Stimulated activated CD4-positive, alpha-beta T cell treated with anti-CD3 and anti-CD28 coated beads, Interleukin-15, amount 100 ng/mL, for 24 hours (primary cell): ENCODE measurements at regions not wholly inside any gene's neighbourhood (a gene's known extent, or its start where the extent isn't known, plus 50 kb on each side); places are given as distances from the start of the nearest gene placed in this dataset.

ENCODE experiments used
- DNase-seq: peaks from one replicate; pipeline ENCODE4 v3.0.0-alpha.2; 2020

DNA sequence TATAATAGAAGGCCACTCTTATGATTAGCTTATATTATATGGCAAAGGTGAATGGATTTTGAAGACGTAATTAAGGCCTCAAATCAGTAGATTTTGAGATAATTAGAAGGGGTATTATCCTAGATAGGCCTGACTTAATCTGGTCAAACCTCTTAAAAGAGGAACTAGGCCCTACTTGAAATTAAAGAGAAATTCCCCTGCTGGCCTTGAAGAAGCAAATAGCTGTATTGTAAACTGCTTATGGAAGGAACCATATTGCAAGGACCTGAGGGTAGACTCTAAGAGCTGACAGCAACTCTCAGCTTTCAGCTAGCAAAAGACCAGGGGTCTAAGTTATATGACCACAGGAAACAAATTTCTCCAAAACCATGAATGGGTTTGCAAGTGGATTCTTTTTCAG, 219.0 kb upstream of the ONECUT1 start:
- no peak for DNase-seq

DNA sequence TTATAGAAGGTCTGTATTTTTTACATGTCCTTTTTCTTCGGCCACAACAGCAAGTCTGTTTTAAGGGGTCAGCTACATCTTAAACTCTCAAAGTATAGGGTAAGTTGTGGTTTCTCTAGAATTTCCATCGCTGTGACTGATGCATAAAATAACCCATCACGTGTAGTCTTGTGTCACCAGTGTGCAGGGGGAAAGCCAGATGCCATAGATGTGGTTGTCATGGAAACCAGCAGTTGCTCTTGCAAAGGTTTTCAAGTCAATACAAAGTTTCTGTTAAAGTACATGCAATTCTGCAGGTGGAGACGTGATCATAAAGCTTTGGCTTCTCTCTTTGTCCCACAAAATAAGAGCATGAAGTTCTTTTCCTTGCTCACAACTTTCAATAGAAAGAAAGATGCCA, 210.3 kb upstream of the ONECUT1 start:
- DNase-seq, result no peak

DNA sequence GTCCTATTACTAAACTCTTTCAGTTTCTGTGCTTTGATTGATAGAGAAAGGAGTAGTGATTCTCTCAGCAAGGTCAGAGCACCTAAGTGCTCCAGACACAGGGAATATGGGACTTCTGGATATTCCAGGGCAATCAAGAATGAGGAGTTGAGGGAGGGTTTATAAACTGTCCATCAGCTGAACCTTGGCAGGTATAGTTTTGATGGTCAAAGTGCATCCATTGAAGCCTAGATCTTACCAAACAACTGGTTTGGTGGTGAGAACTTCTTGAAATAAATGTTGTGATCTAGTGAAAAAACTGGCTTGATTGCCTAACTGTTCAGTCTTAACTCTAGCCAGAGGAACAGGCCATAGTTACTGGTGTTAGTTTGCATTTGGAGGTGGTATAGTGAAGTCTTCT, 207.0 kb upstream of the ONECUT1 start:
- no peak for DNase-seq

DNA sequence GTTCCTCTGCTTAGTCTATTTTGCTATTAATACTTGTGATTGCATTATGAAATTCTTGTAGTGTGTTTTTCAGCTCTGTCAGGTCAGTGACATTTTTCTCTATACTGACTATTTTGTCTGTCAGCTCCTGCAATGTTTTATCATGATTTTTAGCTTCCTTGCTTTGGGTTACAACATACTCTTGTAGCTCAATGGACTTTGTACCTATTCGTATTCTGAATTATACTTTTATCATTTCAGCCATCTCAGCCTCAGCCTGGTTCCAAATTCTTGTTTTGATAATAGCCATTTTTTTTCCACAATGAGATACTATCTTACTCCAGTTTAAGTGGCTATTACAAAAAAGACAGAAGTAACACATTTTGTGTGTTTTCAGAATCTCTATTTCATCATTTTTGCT, 204.2 kb upstream of the ONECUT1 start:
- no peak for DNase-seq

DNA sequence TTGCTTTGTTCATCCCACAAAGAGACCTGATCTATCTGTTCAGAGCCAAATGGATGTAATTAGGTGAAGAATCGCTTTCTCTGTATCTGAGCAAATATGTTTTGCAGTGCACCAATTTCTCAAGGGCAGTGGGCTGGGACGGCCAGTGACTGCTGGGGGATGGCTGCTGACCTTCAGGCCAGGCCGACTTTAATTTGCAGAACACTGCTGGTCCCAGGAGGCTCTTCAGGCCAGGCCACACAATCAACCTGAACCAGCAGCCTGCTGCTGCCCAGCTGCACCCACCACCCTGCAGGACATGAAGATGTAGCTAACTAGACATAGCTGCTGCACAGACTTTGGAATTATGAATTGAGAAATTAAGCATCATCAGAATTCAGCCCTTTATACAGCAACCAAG, 194.4 kb upstream of the ONECUT1 start:
- no peak for DNase-seq

DNA sequence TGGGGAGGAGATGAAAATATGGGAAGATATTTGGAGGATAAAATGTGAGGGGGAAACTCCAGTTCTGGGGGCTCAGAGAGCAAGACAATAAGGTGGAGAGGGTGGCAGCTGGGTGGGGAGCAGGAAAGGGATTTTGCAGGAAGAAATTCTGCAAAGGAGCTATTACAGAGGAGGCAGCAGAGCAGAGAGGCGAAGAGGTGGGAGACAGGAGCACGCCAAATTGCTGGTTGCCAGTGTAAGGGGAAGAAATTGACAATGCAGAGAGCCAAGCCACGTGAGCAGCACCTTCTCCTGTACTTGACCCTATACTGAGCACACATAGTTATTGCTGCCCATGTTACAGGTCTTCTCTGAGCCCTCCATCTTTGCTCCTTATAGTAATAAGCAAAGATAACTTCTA, 190.3 kb upstream of the ONECUT1 start:
- DNase-seq, result no peak

DNA sequence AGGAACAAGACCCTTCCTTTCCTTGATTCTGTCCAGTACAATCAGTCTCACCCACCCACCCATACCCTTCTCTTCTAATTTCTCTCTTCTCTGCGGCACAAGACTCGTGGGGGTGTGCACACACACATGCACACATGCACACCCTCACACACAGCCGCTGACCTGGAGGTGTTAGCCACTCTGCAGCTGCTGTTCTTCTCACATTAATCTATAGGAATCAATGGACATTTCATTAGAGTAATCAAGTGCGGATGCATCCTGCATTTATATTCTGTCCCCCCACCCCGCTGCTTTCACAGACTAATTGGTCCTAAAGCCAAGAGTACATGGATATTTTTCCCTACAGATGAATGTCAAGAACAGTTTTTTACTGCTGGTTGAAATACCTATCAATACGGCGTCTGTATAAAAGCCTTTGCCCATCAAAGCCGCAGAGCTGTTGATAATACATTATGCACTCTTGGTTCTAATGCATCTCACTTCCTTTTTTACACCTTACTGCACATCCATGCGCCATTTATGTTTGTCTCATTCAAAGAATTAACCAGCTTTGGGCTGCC, 186.5 kb upstream of the ONECUT1 start:
- DNase-seq, result no peak

DNA sequence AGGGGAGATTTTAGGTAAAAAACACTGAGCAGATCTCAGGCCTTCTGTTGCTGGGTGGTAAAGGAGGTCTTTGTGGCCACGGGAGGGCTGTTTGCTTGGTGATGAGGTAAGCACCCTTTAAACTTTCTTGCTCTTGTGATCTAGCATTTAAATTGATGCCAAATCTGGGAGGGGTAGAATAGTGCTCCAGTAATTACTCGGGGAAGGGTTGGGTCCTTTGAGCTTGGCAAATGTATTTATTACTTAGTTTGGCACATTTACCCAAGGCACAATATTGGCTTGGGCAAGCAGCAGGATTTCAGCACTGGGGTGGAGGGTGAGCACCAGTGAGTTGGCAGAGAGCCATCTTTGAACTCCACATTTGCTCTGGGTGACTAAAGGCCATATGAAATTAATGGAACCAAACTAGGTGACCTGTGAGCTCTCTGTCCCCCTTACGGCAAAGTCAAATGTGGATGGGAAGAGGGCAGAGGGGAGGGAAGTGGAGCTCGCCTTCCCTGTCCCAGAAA, 185.9 kb upstream of the ONECUT1 start:
- DNase-seq, result no peak

DNA sequence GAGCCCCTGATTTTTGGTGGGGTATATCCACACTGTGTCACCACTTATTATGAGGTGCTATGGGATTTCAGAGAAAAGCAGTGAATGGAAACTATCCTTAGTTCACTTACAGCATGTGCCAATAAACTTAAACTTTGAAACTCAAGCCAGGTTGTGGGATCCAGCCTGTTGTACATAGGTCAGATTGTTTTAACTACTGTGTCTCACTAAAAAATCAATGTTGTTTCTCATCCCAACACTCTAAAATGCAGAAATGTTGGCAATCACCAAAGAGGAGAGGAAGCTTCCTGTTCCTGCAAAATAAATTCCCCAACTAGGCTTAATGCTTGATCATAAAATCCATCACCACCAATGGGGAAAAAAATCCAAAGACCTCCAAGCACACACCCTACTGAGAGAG, 173.7 kb upstream of the ONECUT1 start:
- no peak for DNase-seq

DNA sequence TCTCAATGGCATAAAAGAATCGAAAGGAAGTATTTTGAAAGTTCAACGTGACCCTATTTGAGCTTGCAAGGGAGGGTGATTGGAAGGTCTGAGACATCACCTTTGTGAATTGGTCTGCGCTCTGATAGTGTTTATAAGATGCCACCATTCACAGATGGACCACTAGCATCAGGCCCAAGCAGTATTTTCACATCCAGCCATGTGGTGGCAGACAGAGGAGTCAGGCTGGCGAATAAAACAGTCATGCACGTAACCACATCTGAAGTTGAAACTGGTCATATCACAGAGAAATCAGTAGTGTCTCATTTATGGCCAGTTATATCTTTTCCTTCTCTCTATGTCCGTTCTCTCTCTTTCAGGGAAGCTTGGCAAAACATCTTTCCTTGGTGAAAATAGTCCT, 170.1 kb upstream of the ONECUT1 start:
- no peak for DNase-seq

DNA sequence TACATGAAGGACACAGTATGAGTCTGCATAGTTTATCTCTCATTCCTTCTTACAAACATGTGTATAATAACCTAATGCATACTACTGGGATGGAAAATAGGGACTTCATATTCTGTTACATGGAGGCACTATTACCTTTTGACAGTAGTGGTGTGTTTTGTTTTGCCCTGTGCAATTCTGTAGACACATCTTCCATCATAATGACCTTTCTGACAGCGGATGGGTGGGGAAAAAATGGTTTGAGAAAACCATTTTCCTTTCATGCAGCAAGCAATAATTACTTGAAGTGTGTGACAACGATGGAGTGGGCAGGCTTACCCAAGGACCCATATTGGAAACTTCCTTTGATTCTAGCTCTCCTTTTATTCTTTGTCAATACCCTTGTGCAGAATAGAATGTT, 153.6 kb upstream of the ONECUT1 start:
- DNase-seq, result no peak

DNA sequence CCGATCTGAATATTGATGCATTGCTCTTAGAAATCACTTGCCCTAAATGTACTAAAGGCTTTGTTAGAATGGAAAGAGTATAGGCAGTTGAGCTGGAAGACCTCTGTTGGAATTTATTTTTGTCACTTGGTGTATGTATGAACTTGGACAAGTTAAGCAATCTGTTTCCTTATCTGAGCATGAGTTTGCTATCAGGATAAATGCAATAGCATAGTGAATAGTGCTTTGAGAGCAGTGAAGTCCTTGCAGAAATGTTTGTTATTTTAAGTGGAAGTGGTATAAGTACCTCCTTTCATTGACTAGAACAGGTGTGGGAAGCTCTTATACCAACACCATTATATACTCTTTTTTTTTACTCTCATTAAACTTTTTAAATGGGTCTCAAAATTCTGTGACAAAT, 146.4 kb upstream of the ONECUT1 start:
- DNase-seq, result no peak

DNA sequence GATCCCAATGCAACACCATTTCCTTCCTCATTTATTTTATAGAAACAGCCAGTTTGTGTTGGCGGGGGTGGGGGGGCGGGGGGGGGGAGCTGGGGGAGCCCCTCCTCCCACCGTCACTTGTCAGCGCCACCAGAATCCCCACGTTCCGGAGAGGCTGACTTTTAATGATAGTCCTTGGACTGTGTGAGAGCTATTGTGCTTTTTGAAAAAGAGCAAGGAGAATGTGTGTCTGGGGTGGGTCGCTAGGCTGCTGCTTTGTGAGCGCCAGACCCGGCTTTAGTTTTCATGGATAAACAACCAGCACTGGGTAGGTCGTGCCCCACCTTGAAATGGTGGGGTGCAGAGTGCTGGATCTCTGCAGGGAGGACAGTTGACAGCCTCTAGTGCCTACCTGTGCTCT, 135.0 kb upstream of the ONECUT1 start:
- no peak for DNase-seq

DNA sequence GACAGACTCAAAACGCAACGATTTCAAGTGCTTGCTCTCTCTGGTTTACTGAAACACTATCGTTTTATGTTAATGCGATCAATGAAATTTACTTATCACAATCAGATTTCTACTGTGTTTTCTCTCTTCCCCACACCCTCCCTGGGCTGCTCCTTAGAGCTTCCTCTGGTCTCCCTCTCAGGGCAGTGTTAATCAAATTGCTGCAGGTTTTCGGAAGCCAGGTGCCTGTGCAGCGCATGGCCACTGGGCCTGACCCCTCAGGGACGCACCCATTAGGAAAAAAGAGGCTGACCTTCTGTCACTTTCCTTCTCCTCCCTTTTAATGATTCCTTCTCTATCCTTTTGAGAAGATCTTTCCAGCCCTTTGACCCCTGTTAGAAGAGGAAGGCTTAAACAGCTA, 134.5 kb upstream of the ONECUT1 start:
- no peak for DNase-seq

DNA sequence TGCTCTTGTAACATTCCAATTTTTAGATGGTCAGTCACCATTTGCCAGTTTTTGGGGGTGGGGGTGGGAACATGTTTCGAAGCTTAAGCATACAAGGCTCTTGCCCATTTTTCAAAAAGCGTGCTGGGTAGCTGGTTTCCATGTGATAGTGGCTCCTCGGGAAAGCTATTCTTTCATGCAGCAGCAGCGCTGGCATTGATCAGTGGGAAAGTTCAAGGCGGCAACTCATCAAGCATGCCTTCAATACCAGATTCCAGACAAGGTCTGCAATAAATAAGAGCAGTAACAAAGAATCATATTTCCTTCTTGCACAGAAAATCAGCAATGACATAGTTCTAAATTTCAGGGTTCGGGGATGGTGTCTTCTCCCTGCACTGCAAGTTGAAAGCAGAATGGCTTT, 133.5 kb upstream of the ONECUT1 start:
- no peak for DNase-seq

DNA sequence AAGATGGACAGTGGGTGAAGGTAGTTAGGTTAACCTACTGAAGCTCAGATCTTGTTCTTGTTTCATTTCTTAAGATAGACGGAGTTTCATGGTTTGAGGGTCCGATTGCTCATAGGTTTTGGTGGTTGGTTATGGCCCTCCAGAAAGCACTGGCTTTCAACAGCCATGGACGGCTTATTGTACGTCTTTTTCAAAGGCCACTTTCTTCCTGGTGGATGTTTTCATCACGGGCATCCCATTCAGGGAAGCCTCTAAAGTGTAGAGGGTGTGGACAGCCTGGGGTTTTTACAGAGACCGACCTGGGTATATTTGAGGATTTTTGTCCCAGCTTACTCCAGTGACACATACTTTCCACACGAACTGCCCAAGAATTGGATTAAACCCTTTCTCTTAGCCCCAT, 132.7 kb upstream of the ONECUT1 start:
- no peak for DNase-seq

DNA sequence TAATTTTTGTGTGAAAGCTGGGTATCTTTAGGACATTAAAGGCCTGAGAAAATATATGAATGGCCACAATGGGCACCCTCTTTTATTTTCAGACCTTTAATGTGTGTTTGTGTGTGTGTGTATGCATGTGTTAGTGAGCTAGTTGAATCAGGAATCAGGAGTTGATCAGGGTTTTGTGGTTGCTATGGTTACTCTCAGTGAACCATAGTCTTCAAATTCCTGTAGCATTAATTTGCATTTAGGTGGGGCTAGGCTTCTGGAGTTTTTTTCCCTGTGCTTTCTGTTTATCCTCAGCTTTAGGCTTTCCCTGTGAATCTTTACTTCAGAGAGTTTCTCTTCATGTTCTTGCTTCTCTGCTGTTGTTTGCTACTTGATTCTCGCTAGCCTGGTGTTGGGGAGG, 122.0 kb upstream of the ONECUT1 start:
- no peak for DNase-seq

DNA sequence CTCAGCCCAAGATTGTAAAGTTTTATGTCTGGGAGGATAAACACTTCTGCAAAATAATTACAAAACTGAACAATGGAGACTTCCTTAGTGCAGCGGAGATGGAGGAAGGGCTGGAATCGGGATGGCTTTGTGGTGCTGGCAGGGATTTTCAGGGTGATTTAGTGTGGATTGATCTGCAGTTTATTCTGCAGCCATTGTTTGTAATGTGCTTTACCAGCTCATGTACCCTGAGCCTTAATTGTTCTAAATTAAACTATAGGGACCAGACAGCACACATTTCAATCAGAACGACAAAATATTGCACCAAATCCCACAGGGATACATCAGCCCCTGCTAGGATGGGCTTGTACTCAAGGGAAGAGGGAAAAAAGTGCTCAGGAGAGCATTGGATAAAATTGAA, 103.2 kb upstream of the ONECUT1 start:
- no peak for DNase-seq

DNA sequence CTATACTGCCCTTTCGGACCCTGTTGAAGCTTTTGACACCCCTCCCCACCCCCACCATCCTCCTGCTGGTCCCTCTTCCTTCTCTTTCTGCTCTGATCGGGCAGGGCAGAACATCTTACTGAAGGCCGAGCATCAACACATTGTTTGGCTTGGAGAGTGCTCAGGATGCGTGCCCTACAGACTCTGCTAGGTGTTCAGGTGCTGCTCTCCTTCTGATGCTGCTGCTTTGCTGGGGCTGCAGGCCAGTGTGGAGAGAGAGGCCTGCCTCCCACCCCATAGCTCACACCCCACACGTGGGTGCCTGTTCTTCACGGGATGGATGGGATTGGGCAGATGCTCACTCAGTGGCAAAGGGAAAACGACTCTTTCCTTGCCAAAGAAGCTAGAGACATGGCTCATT, 89.8 kb upstream of the ONECUT1 start:
- no peak for DNase-seq

DNA sequence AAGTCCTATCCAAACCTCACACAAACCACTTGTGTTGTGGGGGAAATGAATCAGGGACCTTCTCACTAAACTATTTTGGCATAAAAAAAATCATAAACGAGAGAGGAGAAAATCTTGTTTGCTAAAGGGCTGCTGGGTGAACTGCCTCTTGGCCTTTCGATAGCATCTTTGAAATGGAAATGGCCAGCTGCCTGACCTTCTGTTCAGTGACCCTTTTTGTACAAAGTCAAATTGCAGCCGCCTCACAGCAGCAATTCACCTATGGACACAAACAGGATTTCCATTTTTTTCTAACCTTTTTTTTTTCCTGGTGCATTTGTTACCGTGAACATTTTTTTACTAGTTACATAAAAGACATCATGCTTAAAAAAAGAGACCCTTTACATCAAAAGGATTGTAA, 89.0 kb upstream of the ONECUT1 start:
- no peak for DNase-seq

DNA sequence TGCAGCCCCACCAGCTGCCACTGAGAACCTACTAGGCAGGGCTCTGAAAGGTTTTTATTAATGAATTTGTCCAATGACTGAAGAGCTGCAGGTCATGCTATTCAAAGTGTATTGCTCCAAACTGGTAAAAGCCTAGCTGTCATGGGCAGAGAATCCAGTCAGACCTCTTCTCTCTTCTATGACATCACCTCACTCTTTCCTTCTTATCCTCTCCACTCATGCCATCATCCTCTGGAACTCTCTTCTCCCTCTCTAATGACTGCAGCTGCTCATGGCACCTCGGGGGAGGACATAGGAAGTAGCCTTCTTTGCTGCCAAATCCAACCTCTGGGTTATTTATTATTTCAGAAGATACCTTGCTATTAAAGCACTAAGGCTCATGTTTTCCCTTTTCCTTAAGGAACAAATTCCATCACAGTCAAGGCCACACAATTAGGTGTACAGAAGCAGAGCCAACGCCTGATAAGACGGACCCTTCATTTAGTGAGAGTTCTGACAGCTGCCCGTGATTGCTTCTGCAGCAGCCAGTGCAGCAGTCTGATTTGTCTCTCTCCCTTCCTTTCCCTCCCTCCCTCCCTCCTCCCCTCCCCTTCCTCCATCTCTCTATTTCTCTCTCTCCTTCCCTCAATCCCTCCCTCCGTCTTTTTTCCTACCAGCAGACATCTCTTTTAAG, 87.0 kb upstream of the ONECUT1 start:
- DNase-seq, result no peak

DNA sequence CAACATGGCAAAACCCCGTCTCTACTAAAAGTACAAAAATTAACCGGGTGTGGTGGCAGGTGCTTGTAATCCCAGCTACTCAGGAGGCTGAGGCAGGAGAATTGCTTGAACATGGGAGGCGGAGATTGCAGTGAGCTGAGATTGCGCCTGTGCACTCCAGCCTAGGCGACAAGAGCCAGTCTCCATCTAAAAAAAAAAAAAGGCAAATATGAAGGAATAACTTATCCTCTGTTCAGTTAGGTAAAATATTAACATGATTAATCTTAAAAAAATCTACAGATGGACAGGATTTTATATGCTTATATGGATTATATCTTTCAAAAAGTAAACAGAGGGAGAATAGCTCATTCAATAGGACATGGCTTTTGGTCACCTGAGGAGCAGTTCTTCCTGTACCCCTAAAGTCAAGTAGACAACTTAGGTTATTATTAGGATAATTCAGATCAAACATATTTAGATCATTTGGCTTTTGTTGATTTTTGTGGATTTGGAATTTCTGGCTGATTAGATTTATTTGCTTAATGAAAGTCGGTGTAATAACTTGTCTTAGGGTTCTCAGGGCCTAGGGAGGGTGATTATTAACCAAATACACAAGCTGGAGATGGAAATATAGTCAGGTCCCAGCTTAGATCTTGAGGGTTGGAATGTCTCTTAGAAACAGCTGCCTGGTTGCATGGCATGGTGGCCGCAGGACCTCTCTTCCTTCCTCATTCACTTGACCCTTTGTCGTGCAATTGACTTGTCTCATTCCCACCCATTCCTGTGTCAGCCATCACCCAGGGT, 82.1 kb upstream of the ONECUT1 start:
- no peak for DNase-seq

DNA sequence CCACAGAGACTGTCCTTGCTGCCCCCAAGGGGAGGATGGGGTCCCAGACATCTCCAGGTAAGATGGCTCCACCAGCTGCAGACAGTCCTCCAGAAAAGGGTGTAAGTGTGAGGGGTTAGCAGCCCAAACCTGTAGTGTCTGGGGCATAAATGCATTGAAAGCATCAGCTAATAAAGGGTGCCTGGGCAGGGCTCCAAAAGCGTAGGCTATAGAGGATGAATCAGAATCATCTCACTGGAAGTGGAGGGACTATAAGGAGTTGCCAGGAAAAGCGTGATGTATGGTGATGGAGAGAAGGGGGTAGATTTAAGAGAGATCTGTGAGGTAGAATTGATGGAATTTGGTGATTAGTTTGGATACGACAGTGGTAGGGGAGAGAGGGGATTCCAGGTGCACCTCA, 79.9 kb upstream of the ONECUT1 start:
- DNase-seq, result no peak

DNA sequence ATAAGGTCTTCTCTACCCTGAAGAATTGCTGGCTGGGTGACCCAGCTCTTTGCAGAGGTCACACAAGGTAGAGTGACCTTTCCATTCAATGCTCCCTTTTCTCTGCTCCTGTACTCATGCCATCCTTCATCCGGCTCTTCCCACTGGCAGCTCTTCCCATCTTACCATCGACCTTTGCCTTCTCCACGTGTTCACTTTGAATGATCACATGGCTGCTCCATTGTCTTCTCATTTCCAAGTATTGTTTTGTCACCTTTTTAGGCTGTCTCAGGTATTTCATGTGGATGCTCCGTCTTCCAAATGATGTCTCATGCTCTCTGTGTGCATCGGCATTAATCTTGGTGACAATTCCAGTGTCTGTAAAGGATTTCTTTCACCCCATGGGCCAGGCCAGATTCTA, 76.6 kb upstream of the ONECUT1 start:
- DNase-seq, result no peak

DNA sequence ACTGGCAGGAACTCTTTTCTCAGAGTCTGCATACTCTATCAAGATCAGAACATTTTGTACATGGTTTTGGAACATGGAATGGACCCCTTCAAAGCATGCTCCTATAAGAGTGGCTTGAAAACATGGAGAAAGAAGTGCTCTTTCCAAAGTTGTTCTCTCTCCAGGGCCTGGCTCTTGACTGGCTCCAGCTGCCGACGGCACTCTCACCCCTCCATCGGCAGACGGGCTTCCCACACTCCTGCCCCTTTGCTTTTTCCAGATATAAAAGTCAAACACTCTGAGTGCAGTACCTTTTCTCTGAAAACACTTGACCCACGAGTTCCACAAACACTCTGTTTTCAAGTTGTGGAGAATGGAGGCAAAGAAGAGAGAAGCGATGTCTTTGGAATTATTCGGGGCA, 72.5 kb upstream of the ONECUT1 start:
- no peak for DNase-seq
